B cell (primary cell): ENCODE measurements at regions not wholly inside any gene's neighbourhood (a gene's known extent, or its start where the extent isn't known, plus 50 kb on each side); places are given as distances from the start of the nearest gene placed in this dataset.

ENCODE experiments used
- CTCF ChIP-seq: fragments of 200-600 bp; IDR thresholded peaks from one replicate; pipeline ENCODE4 v1.8.0; 2022; ENCODE audit warnings: antibody characterized with exemption, mild to moderate bottlenecking
- EZH2 ChIP-seq: IDR thresholded peaks from 2 replicates; pipeline ENCODE4 v1.6.1; 2012; ENCODE audit warnings: borderline replicate concordance, low read depth, mild to moderate bottlenecking, moderate library complexity, low read length; ENCODE audit not compliant: insufficient read depth, poor library complexity, severe bottlenecking

- TF ChIP-seq CTCF = no peak
- no peak for TF ChIP-seq EZH2
Observed at GRCh38 chr17:79412886-79413390, 197.9 kb downstream of the RBFOX3 start.
